ENCODE measurements at regions not wholly inside any gene's neighbourhood (a gene's known extent, or its start where the extent isn't known, plus 50 kb on each side); places are given as distances from the start of the nearest gene placed in this dataset.
"Not testable (repeated sequence)": the region's sequence is repeated elsewhere in the genome, so short reads cannot be mapped to it uniquely, and the experiment has no call there.

GRCh38 chr4:71841336-71841735 is 57.5 kb upstream of the GC start:
- peak; percentile 7 for DNase-seq

GRCh38 chr4:71847300-71847699 is 63.4 kb upstream of the GC start:
- no peak for DNase-seq

GRCh38 chr4:71855944-71856343 is 72.1 kb upstream of the GC start:
- DNase-seq: no peak

GRCh38 chr4:71857713-71858451 is 74.0 kb upstream of the GC start:
- no peak for DNase-seq

- no peak for DNase-seq
These were observed 76.8 kb upstream of the GC start for GRCh38 chr4:71860643-71861042.

- DNase-seq: no peak
These were observed 78.4 kb upstream of the GC start for GRCh38 chr4:71862315-71862714.

- no peak for DNase-seq
These were observed 79.6 kb upstream of the GC start for GRCh38 chr4:71863457-71863856.

- no peak for DNase-seq
These were observed 80.5 kb upstream of the GC start for GRCh38 chr4:71864380-71864779.

- no peak for DNase-seq
These were observed 82.5 kb upstream of the GC start for GRCh38 chr4:71866212-71866885.

- no peak for DNase-seq
These were observed 83.7 kb upstream of the GC start for GRCh38 chr4:71867598-71867997.

- DNase-seq: no peak
These were observed 86.6 kb upstream of the GC start for GRCh38 chr4:71870456-71870855.

- no peak for DNase-seq
These were observed 88.3 kb upstream of the GC start for GRCh38 chr4:71872221-71872620.

- DNase-seq: no peak
These were observed 89.0 kb upstream of the GC start for GRCh38 chr4:71872767-71873415.

GRCh38 chr4:71878376-71878775 is 94.5 kb upstream of the GC start:
- no peak for DNase-seq

GRCh38 chr4:71882113-71882841 is 98.4 kb upstream of the GC start:
- no peak for DNase-seq

GRCh38 chr4:71900366-71900765 is 116.5 kb upstream of the GC start:
- DNase-seq: not testable (repeated sequence)

- not testable (repeated sequence) for DNase-seq
These were observed 121.7 kb upstream of the GC start for GRCh38 chr4:71905594-71905993.

GRCh38 chr4:71906096-71906495 is 122.2 kb upstream of the GC start:
- no peak for DNase-seq

GRCh38 chr4:71907071-71907470 is 123.2 kb upstream of the GC start:
- no peak for DNase-seq

- no peak for DNase-seq
These were observed 123.9 kb upstream of the GC start for GRCh38 chr4:71907782-71908181.

- no peak for DNase-seq
These were observed 118.5 kb upstream of the NPFFR2 start for GRCh38 chr4:71913275-71913674.

GRCh38 chr4:71923070-71923469 is 108.7 kb upstream of the NPFFR2 start:
- DNase-seq: no peak

- DNase-seq: no peak
These were observed 101.3 kb upstream of the NPFFR2 start for GRCh38 chr4:71930459-71930858.

- DNase-seq: no peak
These were observed 98.9 kb upstream of the NPFFR2 start for GRCh38 chr4:71932941-71933340.

Data from HCEC 1CT (cell line).